ENCODE measurements at regions not wholly inside any gene's neighbourhood (a gene's known extent, or its start where the extent isn't known, plus 50 kb on each side); places are given as distances from the start of the nearest gene placed in this dataset.

DNA sequence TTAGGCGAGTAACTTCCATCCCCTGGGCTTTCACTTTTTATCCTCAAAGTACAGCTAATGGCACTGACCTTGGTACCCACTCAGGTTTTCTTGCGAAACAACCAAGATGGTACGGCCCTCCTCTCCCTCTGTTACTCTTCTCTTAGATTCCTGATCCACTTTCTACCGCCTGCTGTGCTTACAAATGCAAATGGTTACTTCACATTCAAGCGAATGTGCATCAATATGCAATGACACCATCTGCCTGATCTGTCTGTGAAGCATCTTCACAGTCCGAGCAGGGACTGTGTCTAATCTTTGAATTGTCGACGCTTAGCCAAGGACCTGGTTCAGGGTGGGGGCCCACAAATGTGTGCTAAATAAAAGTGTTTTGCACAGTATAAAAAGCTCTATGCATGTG is 112.2 kb downstream of the TRIB2 start:
- no peaks in the 10 kb centered on the region for H3K27me3 ChIP-seq
- no peaks in the 10 kb centered on the region for H3K36me3 ChIP-seq
- peaks cover 0 to 2% of the 10 kb centered on the region in 2 donors for H3K4me1 ChIP-seq
- no peak for DNase-seq (ENCODE audit: low spot score in 2 of 2)
- TF ChIP-seq, protein P1, sequence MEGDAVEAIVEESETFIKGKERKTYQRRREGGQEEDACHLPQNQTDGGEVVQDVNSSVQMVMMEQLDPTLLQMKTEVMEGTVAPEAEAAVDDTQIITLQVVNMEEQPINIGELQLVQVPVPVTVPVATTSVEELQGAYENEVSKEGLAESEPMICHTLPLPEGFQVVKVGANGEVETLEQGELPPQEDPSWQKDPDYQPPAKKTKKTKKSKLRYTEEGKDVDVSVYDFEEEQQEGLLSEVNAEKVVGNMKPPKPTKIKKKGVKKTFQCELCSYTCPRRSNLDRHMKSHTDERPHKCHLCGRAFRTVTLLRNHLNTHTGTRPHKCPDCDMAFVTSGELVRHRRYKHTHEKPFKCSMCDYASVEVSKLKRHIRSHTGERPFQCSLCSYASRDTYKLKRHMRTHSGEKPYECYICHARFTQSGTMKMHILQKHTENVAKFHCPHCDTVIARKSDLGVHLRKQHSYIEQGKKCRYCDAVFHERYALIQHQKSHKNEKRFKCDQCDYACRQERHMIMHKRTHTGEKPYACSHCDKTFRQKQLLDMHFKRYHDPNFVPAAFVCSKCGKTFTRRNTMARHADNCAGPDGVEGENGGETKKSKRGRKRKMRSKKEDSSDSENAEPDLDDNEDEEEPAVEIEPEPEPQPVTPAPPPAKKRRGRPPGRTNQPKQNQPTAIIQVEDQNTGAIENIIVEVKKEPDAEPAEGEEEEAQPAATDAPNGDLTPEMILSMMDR (IDR thresholded peaks at IDR 0.05): no peak
- H3K9me3 ChIP-seq: no peaks in the 10 kb centered on the region
- intact Hi-C loops (cut with DNase I): no loop called here
- no peak overlapping the region for H3K27ac ChIP-seq
- H3K4me3 ChIP-seq: no peak overlapping the region

DNA sequence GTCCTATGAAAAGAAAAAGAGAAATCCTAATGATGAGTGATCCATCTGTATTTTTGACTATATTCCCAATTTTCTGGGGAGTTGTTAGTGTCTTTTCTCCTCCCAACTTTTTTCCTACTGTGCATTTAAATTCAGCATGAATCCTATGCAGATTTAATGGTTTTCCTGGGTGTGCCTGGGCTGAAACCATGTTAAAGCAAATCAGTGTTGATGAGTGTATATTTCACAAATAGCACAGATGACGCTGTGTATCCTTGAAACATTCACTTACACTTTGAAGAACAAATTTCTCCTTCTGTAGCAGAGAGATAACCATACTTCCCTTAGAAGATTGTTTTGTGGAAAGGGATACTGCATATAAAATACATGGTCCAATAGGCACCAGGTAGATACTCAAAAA is 114.3 kb downstream of the TRIB2 start:
- no peaks in the 10 kb centered on the region for H3K4me1 ChIP-seq
- DNase-seq (ENCODE audit: low spot score in 2 of 2): no peak
- no peak overlapping the region for H3K4me3 ChIP-seq
- TF ChIP-seq, protein P1 (IDR thresholded peaks at IDR 0.05): no peak
- no peaks in the 10 kb centered on the region for H3K27me3 ChIP-seq
- intact Hi-C loops (cut with DNase I): no loop called here
- H3K27ac ChIP-seq: no peak overlapping the region
- no peaks in the 10 kb centered on the region for H3K36me3 ChIP-seq
- no peaks in the 10 kb centered on the region for H3K9me3 ChIP-seq

DNA sequence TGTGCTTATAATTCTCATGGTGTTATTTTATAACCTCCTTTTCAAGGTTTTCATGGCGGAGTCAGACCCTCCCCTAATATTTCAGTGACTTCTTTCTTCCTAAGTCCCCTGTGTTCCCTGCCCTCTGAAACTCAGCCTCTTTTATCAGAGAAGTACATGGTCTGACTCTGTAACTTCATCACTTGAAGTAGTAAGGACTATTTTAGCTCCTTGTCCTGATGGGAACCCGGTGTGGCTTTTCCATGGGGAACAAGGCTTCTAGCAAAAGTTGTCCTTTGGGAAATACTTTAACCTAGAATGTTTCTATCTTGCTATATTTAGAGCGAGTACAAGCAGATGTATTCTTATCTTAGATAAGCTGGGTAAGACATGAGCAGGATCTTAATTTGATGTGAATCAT is 117.5 kb downstream of the TRIB2 start:
- Histone ChIP-seq H3K36me3 (no peaks in the 10 kb centered on the region), H3K4me1 (no peaks in the 10 kb centered on the region), H3K27ac (no peak overlapping the region), H3K4me3 (no peak overlapping the region), H3K27me3 (no peaks in the 10 kb centered on the region), H3K9me3 (no peaks in the 10 kb centered on the region)
- DNase-seq (ENCODE audit: low spot score in 2 of 2): no peak
- intact Hi-C loops (cut with DNase I): no loop called here
- TF ChIP-seq, protein P1 (IDR thresholded peaks at IDR 0.05): no peak

DNA sequence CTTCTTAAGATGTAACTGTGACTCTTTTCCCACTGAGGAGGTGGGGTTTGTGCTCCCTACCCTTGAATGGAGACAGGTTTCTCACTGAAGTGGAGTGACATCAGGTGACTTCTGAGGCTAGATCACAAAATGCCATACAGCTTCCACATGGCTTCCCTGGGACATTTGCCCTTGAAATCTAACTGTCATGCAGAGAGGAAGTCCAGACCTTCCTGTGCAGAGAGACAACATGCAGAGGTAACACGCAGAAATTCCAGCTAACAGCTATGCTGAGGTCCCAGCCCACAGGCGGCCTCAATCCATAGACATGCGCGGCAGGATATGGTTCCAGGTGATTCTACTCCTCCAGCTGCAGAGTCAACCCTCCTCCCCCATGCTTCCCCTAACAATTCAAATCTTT is 119.0 kb downstream of the TRIB2 start:
- H3K27me3 ChIP-seq: no peaks in the 10 kb centered on the region
- no peaks in the 10 kb centered on the region for H3K4me1 ChIP-seq
- no peak overlapping the region for H3K4me3 ChIP-seq
- no peaks in the 10 kb centered on the region for H3K9me3 ChIP-seq
- no peak overlapping the region for H3K27ac ChIP-seq
- DNase-seq (ENCODE audit: low spot score in 2 of 2): no peak
- intact Hi-C loops (cut with DNase I): no loop called here
- H3K36me3 ChIP-seq: no peaks in the 10 kb centered on the region
- TF ChIP-seq, protein P1 (IDR thresholded peaks at IDR 0.05): no peak

DNA sequence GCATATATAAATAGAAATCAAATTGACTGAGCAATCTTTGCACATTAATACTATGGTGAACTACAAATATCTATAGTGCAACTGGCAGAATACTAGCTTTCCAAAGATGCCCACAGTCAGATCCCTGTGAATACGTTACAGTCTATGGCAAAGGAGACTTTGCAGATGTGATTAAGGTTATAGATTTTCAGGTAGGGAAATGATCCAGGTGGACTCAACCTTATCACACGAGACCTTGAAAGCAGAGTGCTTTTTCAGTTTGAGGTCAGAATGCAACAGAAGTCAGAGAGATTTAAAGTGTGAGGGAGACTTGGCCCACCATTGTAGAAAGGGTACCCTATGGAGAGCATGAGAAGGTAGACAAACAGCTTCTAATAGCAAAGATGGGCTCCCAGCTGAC is 122.6 kb downstream of the TRIB2 start:
- Histone ChIP-seq H3K4me3 (no peak overlapping the region), H3K4me1 (no peaks in the 10 kb centered on the region), H3K27ac (no peak overlapping the region), H3K36me3 (no peaks in the 10 kb centered on the region), H3K9me3 (no peaks in the 10 kb centered on the region), H3K27me3 (no peaks in the 10 kb centered on the region)
- DNase-seq (ENCODE audit: low spot score in 2 of 2): no peak
- intact Hi-C loops (cut with DNase I): no loop called here
- TF ChIP-seq, protein P1 (IDR thresholded peaks at IDR 0.05): no peak

DNA sequence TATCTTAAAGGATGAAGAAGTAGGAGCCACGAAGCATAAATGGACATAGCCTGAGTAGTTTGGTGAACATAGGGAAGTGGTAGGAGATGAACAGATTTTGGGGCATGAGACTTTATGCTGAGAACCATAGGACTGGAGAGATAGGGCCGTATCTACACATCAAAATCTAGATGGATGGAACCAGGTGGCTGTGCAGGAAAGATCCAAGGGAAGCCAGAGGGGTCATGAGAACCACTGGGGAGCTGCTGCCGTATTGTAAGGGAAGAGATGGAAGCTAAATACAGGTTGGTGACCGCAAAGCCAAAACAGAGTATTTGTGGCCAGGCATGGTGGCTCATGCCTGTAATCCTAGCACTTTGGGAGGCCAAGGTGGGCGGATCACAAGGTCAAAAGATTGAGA is 124.3 kb downstream of the TRIB2 start:
- no peaks in the 10 kb centered on the region for H3K36me3 ChIP-seq

More for the DNA sequence above, 124.3 kb downstream of the TRIB2 start:
- no peak overlapping the region for H3K27ac ChIP-seq
- no peak for DNase-seq (ENCODE audit: low spot score in 2 of 2)
- no peaks in the 10 kb centered on the region for H3K4me1 ChIP-seq
- TF ChIP-seq, protein P1 (IDR thresholded peaks at IDR 0.05): no peak
- intact Hi-C loops (cut with DNase I): no loop called here
- no peaks in the 10 kb centered on the region for H3K9me3 ChIP-seq
- no peaks in the 10 kb centered on the region for H3K27me3 ChIP-seq
- no peak overlapping the region for H3K4me3 ChIP-seq
